CD4-positive, alpha-beta T cell treated with Interferon alpha-2 for 1 hour (primary cell): ENCODE measurements at regions not wholly inside any gene's neighbourhood (a gene's known extent, or its start where the extent isn't known, plus 50 kb on each side); places are given as distances from the start of the nearest gene placed in this dataset.

Experiments used
- DNase-seq, 2 donors: peaks; one replicate each; pipeline ENCODE4 v3.0.0-alpha.2; 2020 to 2022

DNA sequence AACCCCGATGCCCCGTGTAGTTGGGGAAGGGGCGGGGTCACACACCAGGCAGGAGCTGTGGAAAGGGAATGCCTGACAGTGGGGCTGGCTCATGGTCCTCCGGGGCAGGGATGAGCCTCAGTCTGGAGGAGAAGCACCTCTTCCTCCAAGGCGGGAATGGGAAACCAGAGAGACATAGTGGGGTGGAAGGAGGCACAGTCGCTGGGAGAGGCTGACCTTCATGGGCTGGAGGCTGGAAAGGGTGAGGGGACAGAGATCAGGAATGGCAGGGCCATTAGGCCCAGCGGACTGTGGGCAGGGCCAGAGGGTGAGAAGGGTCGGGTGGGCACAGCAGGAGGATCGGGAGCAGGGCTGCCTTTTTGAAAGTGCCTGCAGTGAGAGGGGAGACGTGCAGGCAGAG, 65.8 kb upstream of the LINGO1 start:
- no peak for DNase-seq

- DNase-seq, result no peak
These were observed 65.2 kb upstream of the LINGO1 start for GRCh38 chr15:77697893-77698292.

DNA sequence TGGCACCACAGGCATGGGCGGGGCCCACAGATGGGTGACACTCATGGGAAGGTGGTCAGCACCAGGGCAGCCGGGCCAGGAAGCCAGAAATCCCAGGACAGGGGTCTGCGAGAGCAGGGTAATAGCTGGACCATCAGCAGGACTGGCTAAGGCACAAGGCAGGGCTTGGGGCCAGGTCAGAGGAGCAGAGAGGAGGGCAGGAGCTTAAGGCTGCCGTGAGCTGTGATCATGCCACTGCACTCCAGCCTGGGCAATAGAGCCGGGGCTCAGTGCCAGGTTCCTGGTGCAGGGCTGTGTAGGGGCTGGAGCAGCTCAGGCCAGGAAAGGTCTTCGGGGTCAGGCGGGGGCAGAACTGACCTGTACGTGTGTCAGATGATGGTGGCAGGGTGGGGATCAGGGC, 64.2 kb upstream of the LINGO1 start:
- no peak for DNase-seq

- no peak for DNase-seq
These were observed 63.4 kb upstream of the LINGO1 start for GRCh38 chr15:77695961-77696582.

GRCh38 chr15:77695548-77695947, 62.8 kb upstream of the LINGO1 start:
- DNase-seq, result no peak

- no peak for DNase-seq
These were observed 60.9 kb upstream of the LINGO1 start for GRCh38 chr15:77693576-77693975.

- no peak for DNase-seq
These were observed 59.9 kb upstream of the LINGO1 start for GRCh38 chr15:77692614-77693013.

- no peak for DNase-seq
These were observed 58.9 kb upstream of the LINGO1 start for GRCh38 chr15:77691607-77692006.

- no peak for DNase-seq
These were observed 57.1 kb upstream of the LINGO1 start for GRCh38 chr15:77689821-77690220.

GRCh38 chr15:77688693-77689092, 56.0 kb upstream of the LINGO1 start:
- DNase-seq, result no peak

GRCh38 chr15:77688266-77688665, 55.6 kb upstream of the LINGO1 start:
- no peak for DNase-seq

DNA sequence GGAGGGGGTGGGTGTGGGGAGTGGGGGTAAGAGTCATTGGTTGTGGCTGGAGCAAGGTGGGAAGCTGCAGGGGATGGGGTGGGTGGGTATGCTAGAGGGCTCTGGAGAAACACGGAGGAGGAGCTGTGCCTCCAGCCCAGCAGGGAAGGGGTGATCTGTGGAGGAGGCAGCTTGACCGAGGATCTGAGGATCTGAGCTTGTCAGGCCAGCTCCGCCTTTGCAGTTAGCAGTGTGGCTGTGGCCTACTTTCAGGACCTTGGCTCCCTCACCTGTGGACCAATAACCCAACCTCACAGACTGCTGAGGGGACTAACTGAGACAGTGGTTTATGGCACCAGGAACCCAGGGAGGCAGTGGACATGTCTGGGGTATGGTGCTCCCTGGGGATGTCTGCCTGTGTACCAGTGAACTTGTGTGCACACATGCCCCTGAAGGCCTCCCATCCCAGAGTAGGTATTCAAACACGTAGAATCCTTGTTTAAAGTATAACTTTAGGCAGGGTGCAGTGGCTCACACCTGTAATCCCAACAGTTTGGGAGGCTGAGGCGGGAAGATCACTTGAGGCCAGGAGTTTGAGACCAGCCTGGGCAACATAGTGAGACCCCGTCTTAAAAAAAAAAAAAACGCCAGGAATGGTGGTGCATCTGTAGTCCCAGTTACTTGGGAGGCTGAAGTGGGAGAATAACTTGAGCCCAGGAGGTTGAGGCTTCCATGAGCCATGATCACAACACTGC, 52.5 kb upstream of the LINGO1 start:
- DNase-seq, result no peak

GRCh38 chr15:77684341-77685081, 51.8 kb upstream of the LINGO1 start:
- DNase-seq, result no peak

GRCh38 chr15:77682564-77682963, 49.9 kb upstream of the LINGO1 start:
- DNase-seq, result no peak
